KMS-11 (cell line): ENCODE measurements at regions not wholly inside any gene's neighbourhood (a gene's known extent, or its start where the extent isn't known, plus 50 kb on each side); places are given as distances from the start of the nearest gene placed in this dataset.

Experiments used
- H2AFZ ChIP-seq: fragments of 200-600 bp; sonication (generic); 2 replicates; pipeline ENCODE4 v1.6.1; 2016; ENCODE audit warnings: antibody characterized with exemption, mixed run types, low read depth
- H3K27ac ChIP-seq: fragments of 200-600 bp; sonication (generic); 2 replicates; pipeline ENCODE4 v1.6.1; 2016; ENCODE audit warnings: mild to moderate bottlenecking, mixed run types
- H3K27me3 ChIP-seq: fragments of 200-600 bp; sonication (generic); 2 replicates; pipeline ENCODE4 v1.6.1; 2017; ENCODE audit warnings: mild to moderate bottlenecking, low read depth, mixed run types, moderate library complexity; ENCODE audit not compliant: insufficient read depth
- H3K36me3 ChIP-seq: fragments of 200-600 bp; sonication (generic); 2 replicates; pipeline ENCODE4 v1.6.1; 2017; ENCODE audit warnings: mild to moderate bottlenecking, mixed run types; ENCODE audit not compliant: insufficient read depth
- H3K4me1 ChIP-seq: fragments of 200-600 bp; sonication (generic); 2 replicates; pipeline ENCODE4 v1.6.1; 2016; ENCODE audit warnings: mild to moderate bottlenecking, low read depth, mixed run types; ENCODE audit not compliant: poor library complexity, severe bottlenecking
- H3K4me2 ChIP-seq: fragments of 200-600 bp; sonication (generic); 2 replicates; pipeline ENCODE4 v1.7.0; 2016; ENCODE audit warnings: mild to moderate bottlenecking, mixed run types
- H3K4me3 ChIP-seq: fragments of 200-600 bp; sonication (generic); IDR thresholded peaks from 2 replicates; pipeline ENCODE4 v1.6.1; 2017; ENCODE audit warnings: low read depth, low read length, mixed read lengths; ENCODE audit not compliant: insufficient read depth
- H3K79me2 ChIP-seq: fragments of 200-600 bp; sonication (generic); 2 replicates; pipeline ENCODE4 v1.6.1; 2016; ENCODE audit warnings: low read depth, mixed run types; ENCODE audit not compliant: insufficient read depth
- H3K9ac ChIP-seq: fragments of 200-600 bp; sonication (generic); 2 replicates; pipeline ENCODE4 v1.6.1; 2016; ENCODE audit warnings: mild to moderate bottlenecking, mixed run types
- H4K20me1 ChIP-seq: fragments of 200-600 bp; sonication (generic); 2 replicates; pipeline ENCODE4 v1.6.1; 2016; ENCODE audit warnings: mild to moderate bottlenecking, mixed run types; ENCODE audit not compliant: insufficient read depth
- CTCF ChIP-seq: fragments of 200-600 bp; sonication (generic); conservative IDR thresholded peaks from 2 replicates; pipeline ENCODE4 v1.6.1; 2017; ENCODE audit warnings: low read depth, mild to moderate bottlenecking, antibody characterized with exemption, low read length, moderate library complexity, mixed read lengths

- H3K79me2 ChIP-seq, result no peaks in the 10 kb centered on the region
- peaks cover 36% of the 10 kb centered on the region for H3K27me3 ChIP-seq
- no peak overlapping the region for H3K4me3 ChIP-seq
- no peaks in the 10 kb centered on the region for H4K20me1 ChIP-seq
- no peaks in the 10 kb centered on the region for H3K36me3 ChIP-seq
- no peak for TF ChIP-seq CTCF
- H3K4me1 ChIP-seq, result peaks cover 13% of the 10 kb centered on the region
- no peak overlapping the region for H3K4me2 ChIP-seq
- H3K9ac ChIP-seq, result no peak overlapping the region
- no peak overlapping the region for H2AFZ ChIP-seq
- H3K27ac ChIP-seq, result no peak overlapping the region
Measured at GRCh38 chr21:22885079-22885478, 1886.9 kb downstream of the NCAM2 start.

- Histone ChIP-seq H3K4me1 (peaks cover 8% of the 10 kb centered on the region), H3K27ac (no peak overlapping the region), H3K9ac (no peak overlapping the region), H3K27me3 (peaks cover 31% of the 10 kb centered on the region), H3K36me3 (no peaks in the 10 kb centered on the region), H3K79me2 (no peaks in the 10 kb centered on the region), H3K4me3 (no peak overlapping the region), H4K20me1 (no peaks in the 10 kb centered on the region), H2AFZ (no peak overlapping the region), H3K4me2 (no peak overlapping the region)
- TF ChIP-seq CTCF, result no peak
Measured at GRCh38 chr21:22885614-22886013, 1887.4 kb downstream of the NCAM2 start.

- Histone ChIP-seq H3K27ac (no peak overlapping the region), H3K4me1 (no peaks in the 10 kb centered on the region), H3K4me2 (no peak overlapping the region)
Measured at GRCh38 chr21:22889445-22889844, 1891.2 kb downstream of the NCAM2 start.

GRCh38 chr21:22890656-22891055 lies 1892.4 kb downstream of the NCAM2 start:
- no peak overlapping the region for H2AFZ ChIP-seq
- no peaks in the 10 kb centered on the region for H4K20me1 ChIP-seq
- no peak overlapping the region for H3K4me2 ChIP-seq
- no peak overlapping the region for H3K27ac ChIP-seq
- H3K79me2 ChIP-seq, result no peaks in the 10 kb centered on the region
- TF ChIP-seq CTCF, result no peak
- no peaks in the 10 kb centered on the region for H3K4me1 ChIP-seq
- no peaks in the 10 kb centered on the region; the same call in 1 of the 2 replicates for H3K27me3 ChIP-seq
- no peak overlapping the region for H3K4me3 ChIP-seq
- no peak overlapping the region for H3K9ac ChIP-seq
- H3K36me3 ChIP-seq, result no peaks in the 10 kb centered on the region

More at GRCh38 chr21:22889445-22889844, 1891.2 kb downstream of the NCAM2 start:
- peaks cover 3% of the 10 kb centered on the region; the same call in 1 of the 2 replicates for H3K27me3 ChIP-seq
- no peak overlapping the region for H2AFZ ChIP-seq
- H4K20me1 ChIP-seq, result no peaks in the 10 kb centered on the region
- H3K4me3 ChIP-seq, result no peak overlapping the region
- no peaks in the 10 kb centered on the region for H3K79me2 ChIP-seq
- no peaks in the 10 kb centered on the region for H3K36me3 ChIP-seq
- TF ChIP-seq CTCF, result no peak
- no peak overlapping the region for H3K9ac ChIP-seq
